ENCODE measurements at regions not wholly inside any gene's neighbourhood (a gene's known extent, or its start where the extent isn't known, plus 50 kb on each side); places are given as distances from the start of the nearest gene placed in this dataset.
"Not testable (repeated sequence)": the region's sequence is repeated elsewhere in the genome, so short reads cannot be mapped to it uniquely, and the experiment has no call there.

DNA sequence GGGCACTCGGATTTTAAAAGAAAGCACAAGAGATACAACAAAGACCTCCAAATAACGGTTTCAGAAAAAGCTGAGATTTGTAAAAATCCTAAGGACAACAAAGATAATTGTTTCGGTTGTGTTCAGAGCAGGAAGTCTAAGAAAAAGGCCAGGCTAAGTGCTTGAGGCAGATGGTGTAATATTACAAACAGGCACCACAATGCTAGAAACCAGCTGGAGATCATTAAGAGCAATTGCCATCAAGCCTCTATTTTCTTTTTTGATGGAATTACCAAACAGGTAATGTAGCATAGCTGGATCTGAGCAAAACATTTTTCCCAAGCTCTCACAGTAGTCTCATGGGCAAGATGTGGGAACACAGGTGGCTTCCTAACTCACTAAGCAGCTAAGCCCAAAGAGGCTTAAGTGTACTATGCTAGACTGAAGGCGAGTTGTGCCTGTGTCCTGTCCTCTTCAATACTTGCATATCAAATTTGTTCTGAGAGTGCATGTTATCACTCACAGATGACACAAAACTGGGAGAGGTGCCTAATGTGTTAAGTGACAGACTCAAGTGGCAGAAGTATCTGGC is 161.6 kb downstream of the GLUL start:
- no peak for DNase-seq (ENCODE audit: low read depth in 2 of 2)

DNA sequence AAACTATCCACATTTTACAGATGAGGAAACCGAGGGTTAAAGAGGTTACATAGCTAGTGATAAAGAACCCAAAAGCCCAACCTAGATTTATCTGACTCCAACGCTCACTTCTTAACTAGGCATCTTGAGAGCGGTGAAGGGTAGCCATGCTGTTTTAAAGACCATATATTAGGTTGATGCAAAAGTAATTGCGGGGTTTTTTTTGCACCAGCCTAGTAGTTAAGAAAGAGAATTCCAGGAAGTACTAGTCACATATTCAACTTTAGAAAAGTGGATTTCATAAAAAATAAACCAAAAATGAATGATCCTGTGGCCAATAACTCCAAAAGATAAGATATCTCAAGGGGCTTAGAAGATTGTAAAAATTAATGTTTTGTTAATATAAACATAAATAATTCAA is 162.1 kb downstream of the GLUL start:
- no peak for DNase-seq (ENCODE audit: low read depth in 2 of 2)

DNA sequence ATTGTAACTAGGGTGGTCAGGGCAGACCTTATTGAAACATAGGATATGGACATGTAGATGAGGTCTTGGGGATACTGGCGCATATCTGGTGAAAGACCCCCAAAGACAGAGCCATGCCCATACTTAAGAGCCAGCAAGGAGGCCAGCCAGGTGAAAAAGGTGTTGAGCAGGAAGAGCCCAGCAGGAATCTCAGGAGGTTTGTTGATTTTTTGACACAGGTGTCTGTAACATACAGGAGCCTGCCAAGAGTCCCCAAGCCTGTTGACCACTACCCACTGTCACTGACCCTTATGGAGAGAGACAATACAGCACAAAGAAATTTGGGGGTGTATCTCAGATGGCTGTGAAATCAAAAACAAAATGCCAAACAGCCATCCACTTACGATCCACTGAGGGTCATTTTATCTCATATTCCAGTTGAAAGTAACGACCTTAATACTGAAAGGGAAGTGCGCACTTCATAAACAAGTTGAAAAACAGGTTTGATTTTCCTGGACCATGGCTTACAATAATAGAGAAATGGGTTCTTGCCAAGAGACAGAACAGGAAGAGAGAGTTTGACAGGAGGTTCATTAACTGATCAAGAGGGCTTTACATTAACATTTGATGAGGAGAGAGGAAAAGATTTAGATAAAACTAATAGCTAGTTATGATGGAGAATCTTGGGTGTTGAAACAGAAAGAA is 163.6 kb downstream of the GLUL start:
- DNase-seq (ENCODE audit: low read depth in 2 of 2), result peak in 1 of 2 donors; percentile 78

DNA sequence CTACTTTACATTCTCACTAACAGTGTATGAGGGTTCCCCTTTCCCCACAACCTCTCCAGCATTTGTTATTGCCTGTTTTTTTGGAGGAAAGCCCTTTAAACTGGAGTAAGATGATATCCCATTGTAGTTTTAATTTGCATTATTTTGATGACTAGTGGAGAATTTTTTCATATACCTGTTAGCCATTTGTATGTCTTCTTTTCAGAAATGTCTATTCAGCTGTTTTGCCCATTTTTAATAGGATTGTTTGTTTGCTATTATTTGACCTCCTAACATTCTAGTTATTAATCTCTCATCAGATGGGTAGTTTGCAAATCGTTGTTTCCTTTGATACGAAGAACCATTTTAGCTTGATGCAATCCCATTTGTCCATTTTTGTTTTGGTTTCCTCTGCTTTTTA is 165.0 kb downstream of the GLUL start:
- DNase-seq (ENCODE audit: low read depth in 2 of 2), result no peak

DNA sequence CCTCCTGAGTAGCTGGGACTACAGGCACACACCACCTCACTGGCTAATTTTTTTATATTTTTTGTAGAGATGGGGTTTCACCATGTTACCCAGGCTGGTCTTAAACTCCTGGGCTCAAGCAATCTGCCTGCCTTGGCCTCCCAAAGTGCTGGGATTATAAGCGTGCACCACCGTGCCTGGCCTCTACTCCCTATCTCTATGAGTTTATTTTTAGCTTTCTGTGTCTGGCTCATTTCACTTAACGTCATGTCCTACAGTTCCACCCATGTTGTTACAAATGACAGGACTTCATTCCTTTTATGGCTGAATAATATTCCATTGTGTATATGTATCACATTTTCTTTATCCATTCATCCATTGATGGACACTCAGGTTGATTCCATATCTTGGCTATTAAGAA is 164.2 kb upstream of the ZNF648 start:
- DNase-seq (ENCODE audit: low read depth in 2 of 2), result not testable (repeated sequence)

DNA sequence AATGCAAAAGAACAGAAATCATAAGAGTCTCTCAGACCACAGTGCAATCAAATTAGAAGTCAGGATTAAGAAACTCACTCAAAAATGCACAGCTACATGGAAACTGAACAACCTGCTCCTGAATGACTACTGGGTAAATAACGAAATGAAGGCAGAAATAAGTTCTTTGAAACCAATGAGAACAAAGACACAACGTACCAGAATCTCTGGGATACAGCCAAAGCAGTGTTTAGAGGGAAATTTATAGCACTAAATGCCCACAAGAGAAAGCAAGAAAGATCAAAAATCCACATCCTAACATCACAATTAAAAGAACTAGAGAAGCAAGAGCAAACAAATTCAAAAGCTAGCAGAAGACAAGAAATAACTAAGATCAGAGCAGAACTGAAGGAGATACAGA is 160.5 kb upstream of the ZNF648 start:
- not testable (repeated sequence) for DNase-seq (ENCODE audit: low read depth in 2 of 2)

DNA sequence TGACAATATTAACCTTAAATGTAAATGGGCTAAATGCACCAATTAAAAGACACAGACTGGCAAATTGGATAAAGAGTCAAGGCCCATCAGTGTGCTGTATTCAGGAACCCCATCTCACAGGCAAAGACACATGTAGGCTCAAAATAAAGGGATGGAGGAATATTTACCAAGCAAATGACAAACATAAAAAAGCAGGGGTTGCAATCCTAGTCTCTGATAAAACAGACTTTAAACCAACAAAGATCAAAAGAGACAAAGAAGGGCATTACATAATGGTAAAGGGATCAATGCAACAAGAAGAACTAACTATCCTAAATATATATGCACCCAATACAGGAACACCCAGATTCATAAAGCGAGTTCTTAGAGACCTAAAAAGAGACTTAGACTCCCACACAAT is 159.9 kb upstream of the ZNF648 start:
- DNase-seq (ENCODE audit: low read depth in 2 of 2), result not testable (repeated sequence)

DNA sequence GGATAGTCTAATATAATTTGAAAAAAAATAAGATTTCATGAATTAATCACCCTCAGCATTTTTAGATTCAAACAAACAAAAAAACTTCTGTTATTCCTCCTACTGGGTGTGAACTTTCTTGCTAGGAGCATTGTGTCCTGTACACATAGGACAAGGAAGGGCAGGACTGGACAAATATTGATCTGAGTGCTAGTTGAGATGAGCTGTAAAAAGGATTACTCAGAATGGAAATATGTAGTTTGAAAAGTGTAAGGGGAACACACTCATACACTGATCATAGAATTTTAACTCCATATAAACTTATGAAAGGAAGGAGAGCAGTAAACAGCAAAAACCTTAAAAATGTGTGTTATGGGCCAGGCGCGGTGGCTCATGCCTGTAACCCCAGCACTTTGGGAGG is 156.5 kb upstream of the ZNF648 start:
- DNase-seq (ENCODE audit: low read depth in 2 of 2), result no peak

DNA sequence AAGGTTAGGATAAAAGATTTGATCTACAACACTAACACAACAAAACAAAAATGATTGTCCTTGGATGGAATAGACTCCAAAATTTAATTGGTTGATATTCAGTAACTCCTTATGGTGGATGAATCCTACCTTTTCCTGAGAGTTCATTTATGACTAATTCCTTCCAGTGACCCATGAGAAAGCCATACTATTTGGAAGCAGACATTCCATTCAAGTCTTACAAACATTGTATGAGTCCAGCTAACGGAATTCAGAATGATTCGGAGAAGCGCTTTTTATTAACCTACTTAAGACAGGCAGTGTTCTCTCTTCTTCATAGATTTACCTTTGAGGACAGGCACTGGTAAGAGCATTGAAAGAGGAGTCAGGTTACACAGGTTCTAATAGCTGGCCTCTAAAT is 155.6 kb upstream of the ZNF648 start:
- no peak for DNase-seq (ENCODE audit: low read depth in 2 of 2)

DNA sequence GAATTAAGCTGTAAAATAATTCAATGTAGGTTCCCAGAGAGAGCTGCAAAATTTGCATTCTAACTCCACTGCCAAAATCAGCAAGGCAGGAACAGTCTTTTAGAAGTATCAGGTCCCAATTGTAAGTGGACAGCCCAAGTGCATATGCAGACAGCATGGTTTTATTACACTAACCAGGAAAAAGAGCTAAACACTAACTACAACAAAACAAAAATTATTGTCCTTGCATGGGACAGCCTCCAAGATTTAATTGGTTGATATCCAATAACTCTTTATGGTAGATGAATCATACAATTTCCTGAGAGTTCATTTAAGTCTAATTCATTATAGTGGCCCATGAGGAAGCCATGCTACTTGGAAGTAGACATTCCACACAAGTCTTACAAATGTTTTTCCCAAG is 154.3 kb upstream of the ZNF648 start:
- DNase-seq (ENCODE audit: low read depth in 2 of 2), result no peak

DNA sequence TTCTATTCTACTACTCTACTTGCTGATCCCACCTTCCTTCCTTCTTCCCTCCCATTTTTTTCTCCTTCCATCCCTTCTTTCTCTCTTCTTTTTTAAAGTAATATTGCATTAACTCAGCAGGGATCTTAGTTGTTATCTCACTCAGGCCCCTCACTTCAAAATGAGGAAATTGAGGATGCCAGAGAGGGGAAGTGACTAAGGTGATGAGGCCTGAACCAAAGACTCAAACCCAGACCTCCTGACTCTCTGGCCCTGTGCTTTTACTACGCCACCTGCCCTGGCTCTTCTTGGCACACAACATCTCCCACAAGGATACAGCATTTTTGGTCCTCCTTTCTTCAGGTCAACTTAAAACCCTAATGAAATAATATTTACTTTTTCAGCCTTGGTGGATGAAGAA is 151.7 kb upstream of the ZNF648 start:
- no peak for DNase-seq (ENCODE audit: low read depth in 2 of 2)

DNA sequence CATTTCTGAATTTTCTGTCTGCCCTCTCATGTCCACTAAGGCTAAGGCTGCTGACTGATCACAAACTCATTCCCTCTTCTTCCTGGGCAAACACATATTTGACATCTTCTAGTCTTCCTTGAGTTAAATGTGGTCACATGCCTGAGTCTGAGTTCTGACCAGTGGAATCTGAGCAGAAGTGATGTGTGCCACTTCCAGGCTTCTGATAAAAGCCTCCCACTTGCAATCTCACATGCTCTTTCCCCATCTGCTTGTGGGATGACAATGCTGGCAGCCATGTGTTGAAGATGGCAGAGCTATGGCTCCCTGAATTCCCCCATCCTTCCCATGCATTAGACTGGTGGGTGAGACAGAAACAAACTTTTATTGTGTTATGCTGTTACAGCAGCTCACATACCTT is 149.9 kb upstream of the ZNF648 start:
- DNase-seq (ENCODE audit: low read depth in 2 of 2), result no peak

DNA sequence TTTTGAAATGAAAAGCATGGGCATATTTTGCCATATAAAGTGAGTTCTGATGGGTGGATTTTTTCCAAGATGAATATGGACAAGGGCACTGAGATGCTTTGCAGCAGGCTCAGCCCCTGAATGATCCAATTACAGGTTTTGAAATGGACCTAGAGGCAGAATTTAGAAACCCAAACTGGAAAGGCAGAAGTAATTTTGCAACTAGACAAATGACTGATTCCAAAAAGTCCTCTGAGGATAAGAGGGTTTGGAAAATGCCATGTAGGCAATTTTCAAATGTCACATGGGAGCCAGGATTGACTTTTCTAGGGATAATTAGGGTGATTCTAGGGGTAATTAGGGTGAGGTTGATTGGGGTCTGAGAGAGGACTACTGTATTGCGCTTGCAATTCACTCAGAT is 148.9 kb upstream of the ZNF648 start:
- no peak for DNase-seq (ENCODE audit: low read depth in 2 of 2)

DNA sequence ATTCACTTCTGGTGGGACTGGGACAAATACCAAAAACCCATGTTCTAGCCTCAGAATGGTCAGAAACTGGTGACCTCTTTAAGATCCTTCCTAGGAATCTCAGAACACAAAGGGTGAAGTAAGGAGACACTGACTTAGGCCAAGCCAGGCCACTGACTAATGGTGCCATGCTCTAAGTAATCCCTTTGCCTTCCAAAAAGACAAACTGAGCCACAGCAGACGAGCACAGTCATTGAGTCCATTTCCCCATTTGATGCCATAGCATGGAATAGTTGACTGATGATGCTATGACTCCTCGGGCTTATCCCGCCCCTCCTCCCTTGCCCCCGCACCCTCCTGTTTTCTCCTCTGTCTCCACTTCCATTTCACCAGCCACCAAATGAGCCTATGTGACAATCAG is 145.8 kb upstream of the ZNF648 start:
- DNase-seq (ENCODE audit: low read depth in 2 of 2), result no peak

DNA sequence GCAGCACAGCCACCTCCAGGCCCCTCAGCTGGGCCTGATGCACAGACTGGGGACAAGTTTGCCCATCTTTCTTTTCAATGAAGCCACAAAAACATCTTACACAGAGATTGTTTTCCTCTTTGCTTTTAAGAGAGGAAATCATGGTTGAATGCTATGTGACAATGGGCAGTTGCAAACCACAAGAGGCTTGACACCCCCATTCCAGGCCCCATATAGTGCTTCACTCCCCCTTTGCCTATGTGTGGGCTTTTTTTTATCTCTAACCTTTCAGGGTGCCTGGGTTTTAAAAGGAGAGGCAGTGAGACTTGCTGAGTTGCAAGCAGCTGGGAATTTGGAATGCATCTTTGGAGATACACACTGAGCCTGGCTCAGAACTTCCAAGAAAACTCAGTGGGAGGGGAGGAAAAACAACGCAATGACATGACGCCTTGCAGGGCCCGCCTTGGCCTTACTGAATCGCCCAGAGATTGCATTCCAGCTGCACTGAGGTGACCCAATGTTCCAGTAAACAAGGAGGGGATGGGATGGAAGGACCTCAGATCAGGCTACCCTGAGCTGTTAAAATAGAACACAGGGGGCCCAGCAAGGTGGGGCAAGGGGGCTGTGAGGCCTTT is 145.2 kb upstream of the ZNF648 start:
- DNase-seq (ENCODE audit: low read depth in 2 of 2), result no peak

DNA sequence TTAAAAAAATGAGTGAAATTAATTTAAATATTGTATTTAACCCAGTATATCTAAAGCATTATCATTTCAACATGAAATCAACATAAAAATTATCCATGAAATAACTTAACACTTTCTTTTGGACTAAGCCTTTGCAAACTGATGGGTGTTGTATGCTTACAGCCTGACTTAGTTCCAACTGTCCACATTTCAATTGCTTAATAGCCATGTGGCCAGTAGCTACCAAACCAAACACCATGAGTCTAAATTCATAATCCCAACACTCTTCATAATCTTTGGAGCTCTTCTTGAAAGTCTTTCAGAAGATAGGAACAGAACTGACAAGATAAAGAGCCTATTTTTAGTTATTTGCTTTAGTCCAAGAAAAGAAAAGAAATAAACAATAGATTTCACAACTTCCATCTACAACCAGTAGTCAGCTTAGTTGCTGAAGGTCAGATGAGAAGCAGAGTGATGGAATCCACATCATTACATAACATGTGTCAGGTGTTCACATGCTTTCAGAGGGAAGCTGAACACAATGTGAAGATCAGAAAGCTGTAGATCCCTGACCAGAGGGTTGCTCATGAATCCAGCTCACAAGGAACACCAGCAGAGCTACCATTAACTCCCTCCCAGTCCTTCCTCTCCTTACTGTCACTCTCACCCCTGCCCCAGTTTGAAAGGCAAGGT is 144.0 kb upstream of the ZNF648 start:
- no peak for DNase-seq (ENCODE audit: low read depth in 2 of 2)

DNA sequence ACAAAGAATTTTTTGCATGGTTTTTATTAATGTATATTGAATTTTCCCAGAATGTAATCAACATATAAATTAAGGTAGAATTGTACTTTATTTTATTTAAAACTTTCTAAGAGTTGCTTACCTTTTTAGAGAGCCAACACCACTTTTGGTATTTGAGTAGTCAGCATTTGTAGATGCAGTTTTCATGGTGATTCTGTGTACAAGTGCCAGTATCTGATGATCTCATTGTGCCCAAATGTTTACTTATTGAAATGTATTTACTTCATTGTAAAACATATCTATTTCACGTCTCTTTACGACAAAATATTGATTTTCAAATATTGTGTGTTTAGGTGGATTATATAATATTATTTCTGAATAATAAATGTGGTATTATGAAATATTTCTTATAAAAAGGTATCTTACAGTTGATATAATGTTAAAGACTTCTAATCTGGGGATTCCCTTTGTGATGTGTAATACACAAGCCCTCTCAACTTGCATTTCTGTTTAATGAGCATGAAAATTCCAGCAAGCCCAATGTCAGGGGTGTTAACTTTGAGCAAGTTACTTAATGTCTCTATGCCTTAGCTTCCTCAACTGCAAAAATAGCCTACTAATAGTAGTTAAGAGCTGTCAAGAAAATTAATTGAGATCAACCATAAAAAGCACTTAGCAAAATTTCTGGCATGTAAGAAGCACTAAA is 141.8 kb upstream of the ZNF648 start:
- DNase-seq (ENCODE audit: low read depth in 2 of 2), result no peak

DNA sequence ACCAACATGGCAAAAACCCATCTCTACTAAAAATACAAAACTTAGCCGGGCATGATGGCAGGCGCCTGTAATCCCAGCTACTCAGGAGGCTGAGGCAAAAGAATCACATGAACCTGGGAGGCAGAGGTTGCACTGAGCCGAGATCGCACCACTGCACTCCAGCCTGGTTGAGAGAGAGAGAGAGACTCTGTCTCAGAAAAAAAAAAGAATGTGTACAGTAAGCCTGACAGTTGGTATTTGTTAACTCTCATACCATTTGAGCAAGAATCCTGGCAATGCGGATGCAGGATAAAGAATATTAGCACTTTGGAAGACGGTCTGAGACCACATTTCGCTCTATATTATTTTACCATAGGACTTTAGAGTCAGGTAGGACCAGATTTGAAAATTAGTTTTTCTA is 140.0 kb upstream of the ZNF648 start:
- DNase-seq (ENCODE audit: low read depth in 2 of 2), result not testable (repeated sequence)

DNA sequence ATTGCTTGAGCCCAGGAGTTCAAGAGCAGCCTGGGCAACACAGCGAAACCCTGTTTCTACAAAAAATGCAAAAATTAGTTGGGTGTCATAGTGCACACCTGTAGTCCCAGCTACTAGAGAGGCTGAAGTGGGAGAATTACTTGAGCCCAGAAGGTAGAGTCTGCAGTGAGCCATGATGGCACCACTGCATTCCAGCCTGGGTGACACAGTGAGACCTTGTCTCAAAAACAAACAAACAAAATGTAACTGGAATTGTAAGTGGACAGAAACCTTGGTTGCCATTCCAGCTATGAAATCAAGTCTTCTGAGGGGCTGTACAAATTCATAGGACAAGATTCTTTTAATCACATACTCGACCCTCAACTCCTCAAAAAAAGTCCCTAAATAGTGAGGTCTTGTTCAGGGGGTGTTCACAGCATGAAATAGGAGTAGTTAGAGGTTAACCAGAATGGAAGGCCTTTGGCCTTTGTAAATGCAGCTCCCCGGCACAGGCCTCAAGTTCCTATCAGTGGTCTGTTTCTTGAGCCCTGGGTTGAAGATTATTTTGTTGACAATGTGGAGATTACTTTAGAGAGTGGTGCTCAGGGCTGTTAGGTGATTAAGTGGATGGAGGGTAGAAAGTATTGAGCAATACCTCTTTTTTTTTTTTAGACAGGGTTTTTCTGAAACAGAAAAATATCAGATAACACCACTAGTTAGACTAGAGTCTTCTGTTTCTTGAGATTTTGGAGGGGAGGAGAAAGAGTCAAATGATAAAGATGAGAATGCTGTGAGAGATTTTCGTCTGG is 138.7 kb upstream of the ZNF648 start:
- no peak for DNase-seq (ENCODE audit: low read depth in 2 of 2)

DNA sequence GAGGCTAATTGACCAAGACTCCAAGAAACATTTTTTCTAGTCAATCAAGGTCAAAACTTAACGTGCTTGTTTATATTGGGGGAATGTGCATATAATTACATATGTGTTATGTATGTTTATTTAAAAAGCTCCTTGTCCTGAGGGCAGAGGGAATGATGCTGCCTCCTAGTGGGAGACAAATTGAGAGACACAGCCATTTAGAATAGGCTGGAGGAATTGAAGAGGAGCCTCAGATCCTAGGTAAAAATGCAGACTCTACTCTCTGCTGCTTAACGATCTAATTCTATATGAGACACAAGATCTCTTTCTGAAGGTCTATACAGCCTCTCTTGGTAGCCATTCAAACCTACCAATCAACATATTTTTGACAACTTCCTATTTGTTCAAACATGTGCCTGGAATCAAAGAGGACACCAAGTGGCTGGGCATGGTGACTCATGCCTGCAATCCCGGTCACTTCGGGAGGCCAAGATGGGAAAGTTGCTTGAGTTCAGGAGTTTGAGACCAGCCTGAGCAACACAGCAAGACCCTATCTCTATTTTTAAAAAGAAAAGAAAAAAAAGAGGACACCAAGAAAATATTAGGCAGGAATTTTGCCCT is 136.6 kb upstream of the ZNF648 start:
- DNase-seq (ENCODE audit: low read depth in 2 of 2), result peak in 1 of 2 donors; percentile 52

All from lung microvascular endothelial cell (primary cell).